ENCODE measurements at regions not wholly inside any gene's neighbourhood (a gene's known extent, or its start where the extent isn't known, plus 50 kb on each side); places are given as distances from the start of the nearest gene placed in this dataset.
"Not testable (repeated sequence)": the region's sequence is repeated elsewhere in the genome, so short reads cannot be mapped to it uniquely, and the experiment has no call there.

GRCh38 chr12:22812531-22812930 lies 187.6 kb downstream of the ETNK1 start:
- DNase-seq = no peak

GRCh38 chr12:22821985-22822384 lies 197.0 kb downstream of the ETNK1 start:
- DNase-seq = no peak

GRCh38 chr12:22826026-22826425 lies 201.1 kb downstream of the ETNK1 start:
- DNase-seq = no peak

- DNase-seq = not testable (repeated sequence)
Measured at GRCh38 chr12:22826446-22826981, 201.5 kb downstream of the ETNK1 start.

- DNase-seq = no peak
Measured at GRCh38 chr12:22828066-22828465, 203.1 kb downstream of the ETNK1 start.

GRCh38 chr12:22835431-22835830 lies 210.5 kb downstream of the ETNK1 start:
- no peak for DNase-seq

GRCh38 chr12:22850185-22850584 lies 225.2 kb downstream of the ETNK1 start:
- DNase-seq = no peak

GRCh38 chr12:22851532-22851931 lies 226.6 kb downstream of the ETNK1 start:
- DNase-seq = no peak

GRCh38 chr12:22855456-22855855 lies 230.5 kb downstream of the ETNK1 start:
- DNase-seq = no peak

GRCh38 chr12:22856178-22856577 lies 231.2 kb downstream of the ETNK1 start:
- peak; percentile 2 to 50 (median 31) for DNase-seq

- no peak for DNase-seq
Measured at GRCh38 chr12:22858849-22859570, 234.0 kb downstream of the ETNK1 start.

- no peak for DNase-seq
Measured at GRCh38 chr12:22860926-22861325, 236.0 kb downstream of the ETNK1 start.

- DNase-seq = no peak
Measured at GRCh38 chr12:22865822-22866221, 240.9 kb downstream of the ETNK1 start.

- DNase-seq = no peak
Measured at GRCh38 chr12:22866406-22866805, 241.4 kb downstream of the ETNK1 start.

GRCh38 chr12:22874151-22874550 lies 249.2 kb downstream of the ETNK1 start:
- DNase-seq = no peak

- no peak for DNase-seq
Measured at GRCh38 chr12:22876262-22876661, 251.3 kb downstream of the ETNK1 start.

GRCh38 chr12:22879203-22879602 lies 254.2 kb downstream of the ETNK1 start:
- DNase-seq = no peak

- DNase-seq = no peak
Measured at GRCh38 chr12:22880331-22880730, 255.4 kb downstream of the ETNK1 start.

GRCh38 chr12:22880807-22881206 lies 255.8 kb downstream of the ETNK1 start:
- no peak for DNase-seq

- DNase-seq = peak in 3 of 4 experiments; percentile 17 to 67 (median 38)
Measured at GRCh38 chr12:22881878-22882385, 257.0 kb downstream of the ETNK1 start.

- DNase-seq = no peak
Measured at GRCh38 chr12:22882559-22882958, 257.6 kb downstream of the ETNK1 start.

- no peak for DNase-seq
Measured at GRCh38 chr12:22893878-22894277, 268.9 kb downstream of the ETNK1 start.

GRCh38 chr12:22899184-22899583 lies 274.2 kb downstream of the ETNK1 start:
- no peak for DNase-seq

GRCh38 chr12:22900401-22900800 lies 275.4 kb downstream of the ETNK1 start:
- DNase-seq = no peak

All from suppressor macrophage (primary cell).